ENCODE measurements at regions not wholly inside any gene's neighbourhood (a gene's known extent, or its start where the extent isn't known, plus 50 kb on each side); places are given as distances from the start of the nearest gene placed in this dataset.

DNA sequence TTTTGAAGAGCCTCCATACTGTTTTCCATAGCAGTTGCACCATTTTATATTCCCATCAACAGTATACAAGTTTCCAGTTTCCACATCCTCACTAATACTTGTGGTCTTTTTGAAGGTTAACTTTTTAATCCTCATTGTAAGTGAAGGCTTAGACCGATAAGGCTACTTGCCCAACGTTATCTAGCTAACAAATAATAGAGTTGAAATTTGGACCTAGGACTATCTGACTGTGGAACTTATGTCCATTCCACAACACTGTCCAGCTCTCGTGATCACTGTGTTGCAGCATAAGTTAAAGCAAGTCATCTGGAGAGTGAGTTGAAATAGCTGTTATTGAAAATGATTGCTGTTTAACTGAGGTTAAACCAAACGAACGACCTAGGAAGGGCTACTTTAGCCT is 84.0 kb downstream of the ZNF92 start (continued):
- TF ChIP-seq, protein P1, sequence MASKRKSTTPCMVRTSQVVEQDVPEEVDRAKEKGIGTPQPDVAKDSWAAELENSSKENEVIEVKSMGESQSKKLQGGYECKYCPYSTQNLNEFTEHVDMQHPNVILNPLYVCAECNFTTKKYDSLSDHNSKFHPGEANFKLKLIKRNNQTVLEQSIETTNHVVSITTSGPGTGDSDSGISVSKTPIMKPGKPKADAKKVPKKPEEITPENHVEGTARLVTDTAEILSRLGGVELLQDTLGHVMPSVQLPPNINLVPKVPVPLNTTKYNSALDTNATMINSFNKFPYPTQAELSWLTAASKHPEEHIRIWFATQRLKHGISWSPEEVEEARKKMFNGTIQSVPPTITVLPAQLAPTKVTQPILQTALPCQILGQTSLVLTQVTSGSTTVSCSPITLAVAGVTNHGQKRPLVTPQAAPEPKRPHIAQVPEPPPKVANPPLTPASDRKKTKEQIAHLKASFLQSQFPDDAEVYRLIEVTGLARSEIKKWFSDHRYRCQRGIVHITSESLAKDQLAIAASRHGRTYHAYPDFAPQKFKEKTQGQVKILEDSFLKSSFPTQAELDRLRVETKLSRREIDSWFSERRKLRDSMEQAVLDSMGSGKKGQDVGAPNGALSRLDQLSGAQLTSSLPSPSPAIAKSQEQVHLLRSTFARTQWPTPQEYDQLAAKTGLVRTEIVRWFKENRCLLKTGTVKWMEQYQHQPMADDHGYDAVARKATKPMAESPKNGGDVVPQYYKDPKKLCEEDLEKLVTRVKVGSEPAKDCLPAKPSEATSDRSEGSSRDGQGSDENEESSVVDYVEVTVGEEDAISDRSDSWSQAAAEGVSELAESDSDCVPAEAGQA (IDR thresholded peaks at IDR 0.05; ENCODE audit: low read depth): no peak
- TF ChIP-seq, protein P1 (CRISPR knock-in tag; IDR thresholded peaks at IDR 0.05; ENCODE audit: borderline replicate concordance): no peak
- TF ChIP-seq ZNF775 (CRISPR knock-in tag; IDR thresholded peaks at IDR 0.05; ENCODE audit: borderline replicate concordance) (no peak), YEATS4 (CRISPR knock-in tag; IDR thresholded peaks at IDR 0.05; ENCODE audit: borderline replicate concordance) (peak; percentile 26; the same call in 1 of the 2 replicates), SMC3 (IDR thresholded peaks at IDR 0.05; ENCODE audit: low read length) (0 out of 2 replicates have a peak, but pooled peaks have one; percentile 4), HOXA3 (CRISPR knock-in tag; IDR thresholded peaks at IDR 0.05) (0 out of 2 replicates have a peak, but pooled peaks have one; percentile 35), MIXL1 (CRISPR knock-in tag; IDR thresholded peaks at IDR 0.05) (0 out of 2 replicates have a peak, but pooled peaks have one; percentile 9), CBX2 (IDR thresholded peaks at IDR 0.05; ENCODE audit: low read depth, low read length) (no peak), CBX2 (CRISPR knock-in tag; IDR thresholded peaks at IDR 0.05; ENCODE audit: low read depth) (no peak), ZNF256 (CRISPR knock-in tag; conservative IDR thresholded peaks at IDR 0.05) (no peak), SAP130 (CRISPR knock-in tag; IDR thresholded peaks at IDR 0.05; ENCODE audit: low read depth) (peak; percentile 37), ZNF737 (CRISPR knock-in tag; IDR thresholded peaks at IDR 0.05; ENCODE audit: borderline replicate concordance) (no peak), POLR2AphosphoS5 (IDR thresholded peaks at IDR 0.05; ENCODE audit: low read depth, low read length) (peak; percentile 37; the same call in 1 of the 2 replicates), POGK (CRISPR knock-in tag; conservative IDR thresholded peaks at IDR 0.05) (0 out of 2 replicates have a peak, but pooled peaks have one; percentile 43)
- TF ChIP-seq, protein P2, sequence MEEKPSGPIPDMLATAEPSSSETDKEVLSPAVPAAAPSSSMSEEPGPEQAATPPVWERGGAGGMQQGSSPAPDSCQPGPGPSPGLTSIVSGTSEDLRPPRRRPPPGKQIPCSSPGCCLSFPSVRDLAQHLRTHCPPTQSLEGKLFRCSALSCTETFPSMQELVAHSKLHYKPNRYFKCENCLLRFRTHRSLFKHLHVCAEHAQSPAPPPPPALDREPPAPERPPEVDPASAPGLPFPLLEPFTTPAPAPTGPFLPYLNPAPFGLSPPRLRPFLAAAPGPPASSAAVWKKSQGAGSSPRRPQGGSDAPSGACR (CRISPR knock-in tag; IDR thresholded peaks at IDR 0.05): 0 out of 2 replicates have a peak, but pooled peaks have one; percentile 53
- TF ChIP-seq, protein P3, sequence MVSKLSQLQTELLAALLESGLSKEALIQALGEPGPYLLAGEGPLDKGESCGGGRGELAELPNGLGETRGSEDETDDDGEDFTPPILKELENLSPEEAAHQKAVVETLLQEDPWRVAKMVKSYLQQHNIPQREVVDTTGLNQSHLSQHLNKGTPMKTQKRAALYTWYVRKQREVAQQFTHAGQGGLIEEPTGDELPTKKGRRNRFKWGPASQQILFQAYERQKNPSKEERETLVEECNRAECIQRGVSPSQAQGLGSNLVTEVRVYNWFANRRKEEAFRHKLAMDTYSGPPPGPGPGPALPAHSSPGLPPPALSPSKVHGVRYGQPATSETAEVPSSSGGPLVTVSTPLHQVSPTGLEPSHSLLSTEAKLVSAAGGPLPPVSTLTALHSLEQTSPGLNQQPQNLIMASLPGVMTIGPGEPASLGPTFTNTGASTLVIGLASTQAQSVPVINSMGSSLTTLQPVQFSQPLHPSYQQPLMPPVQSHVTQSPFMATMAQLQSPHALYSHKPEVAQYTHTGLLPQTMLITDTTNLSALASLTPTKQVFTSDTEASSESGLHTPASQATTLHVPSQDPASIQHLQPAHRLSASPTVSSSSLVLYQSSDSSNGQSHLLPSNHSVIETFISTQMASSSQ (IDR thresholded peaks at IDR 0.05; ENCODE audit: low read depth): no peak
- TF ChIP-seq, protein P3 (CRISPR knock-in tag; IDR thresholded peaks at IDR 0.05; ENCODE audit: borderline replicate concordance): peak; percentile 46; the same call in 1 of the 2 replicates
